ENCODE measurements at regions not wholly inside any gene's neighbourhood (a gene's known extent, or its start where the extent isn't known, plus 50 kb on each side); places are given as distances from the start of the nearest gene placed in this dataset.

GRCh38 chr2:42858140-42859005 is 66.0 kb upstream of the HAAO start:
- TF ChIP-seq CTCF (conservative IDR thresholded peaks at IDR 0.05; ENCODE audit: low read depth, low read length) (no peak), EZH2 (IDR thresholded peaks at IDR 0.05; ENCODE audit: borderline replicate concordance, low read depth, low read length, poor library complexity, severe bottlenecking) (no peak)
